ENCODE measurements at regions not wholly inside any gene's neighbourhood (a gene's known extent, or its start where the extent isn't known, plus 50 kb on each side); places are given as distances from the start of the nearest gene placed in this dataset.

- TF ChIP-seq CTCF (IDR thresholded peaks at IDR 0.05) (no peak), POLR2A (IDR thresholded peaks at IDR 0.05) (no peak)
These were observed 107.0 kb upstream of the PCDH15 start for GRCh38 chr10:54908019-54908418.

Measured in ovary (tissue), 3 donors.